ENCODE measurements at regions not wholly inside any gene's neighbourhood (a gene's known extent, or its start where the extent isn't known, plus 50 kb on each side); places are given as distances from the start of the nearest gene placed in this dataset.

DNA sequence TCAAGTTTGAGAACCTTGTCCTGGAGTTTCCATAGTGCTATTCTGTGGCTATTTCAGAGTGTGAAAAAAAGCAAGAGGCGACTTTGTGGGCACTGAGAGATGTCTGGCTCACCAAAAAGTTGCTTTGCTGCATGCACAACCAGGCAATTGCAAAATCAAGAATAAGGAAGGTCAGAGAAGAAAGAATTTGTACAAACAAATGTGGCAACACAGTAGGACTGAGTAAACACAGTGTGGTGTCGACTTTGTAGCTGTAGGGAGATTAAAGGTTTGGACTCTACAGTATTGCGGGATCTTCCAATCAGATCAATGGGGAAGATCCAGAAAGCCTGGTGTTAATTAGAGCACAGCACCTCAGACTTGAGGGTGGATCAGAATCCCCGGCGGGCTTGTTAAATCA is 88.1 kb upstream of the PLPP4 start:
- no peak overlapping the region for H3K4me3 ChIP-seq (ENCODE audit: low read depth, low read length)
- DNase-seq (ENCODE audit: low read depth): no peak
- TF ChIP-seq, protein P1, sequence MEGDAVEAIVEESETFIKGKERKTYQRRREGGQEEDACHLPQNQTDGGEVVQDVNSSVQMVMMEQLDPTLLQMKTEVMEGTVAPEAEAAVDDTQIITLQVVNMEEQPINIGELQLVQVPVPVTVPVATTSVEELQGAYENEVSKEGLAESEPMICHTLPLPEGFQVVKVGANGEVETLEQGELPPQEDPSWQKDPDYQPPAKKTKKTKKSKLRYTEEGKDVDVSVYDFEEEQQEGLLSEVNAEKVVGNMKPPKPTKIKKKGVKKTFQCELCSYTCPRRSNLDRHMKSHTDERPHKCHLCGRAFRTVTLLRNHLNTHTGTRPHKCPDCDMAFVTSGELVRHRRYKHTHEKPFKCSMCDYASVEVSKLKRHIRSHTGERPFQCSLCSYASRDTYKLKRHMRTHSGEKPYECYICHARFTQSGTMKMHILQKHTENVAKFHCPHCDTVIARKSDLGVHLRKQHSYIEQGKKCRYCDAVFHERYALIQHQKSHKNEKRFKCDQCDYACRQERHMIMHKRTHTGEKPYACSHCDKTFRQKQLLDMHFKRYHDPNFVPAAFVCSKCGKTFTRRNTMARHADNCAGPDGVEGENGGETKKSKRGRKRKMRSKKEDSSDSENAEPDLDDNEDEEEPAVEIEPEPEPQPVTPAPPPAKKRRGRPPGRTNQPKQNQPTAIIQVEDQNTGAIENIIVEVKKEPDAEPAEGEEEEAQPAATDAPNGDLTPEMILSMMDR (IDR thresholded peaks at IDR 0.05; ENCODE audit: control insufficient read depth, extremely low read depth, insufficient read depth): no peak

DNA sequence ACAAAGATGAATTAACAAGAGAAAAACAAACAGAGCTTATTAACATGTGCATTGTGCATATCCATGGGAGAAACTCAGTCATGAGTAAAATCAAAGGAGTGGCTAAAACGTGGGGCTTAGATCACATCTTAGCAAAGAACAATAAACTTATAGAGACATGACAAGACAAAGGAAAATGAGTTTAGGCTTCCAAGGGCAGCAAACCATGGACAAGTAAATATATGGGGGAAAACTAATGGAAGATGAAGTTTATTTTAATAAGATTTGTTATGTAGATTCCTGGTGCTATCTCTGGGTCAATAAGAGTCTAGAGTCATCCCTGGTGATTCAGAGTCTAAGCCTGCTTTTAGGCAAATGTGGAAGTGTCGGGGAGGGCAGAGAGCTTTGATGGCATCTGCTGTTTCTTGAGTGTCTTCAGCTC is 87.2 kb upstream of the PLPP4 start:
- TF ChIP-seq, protein P1 (IDR thresholded peaks at IDR 0.05; ENCODE audit: control insufficient read depth, extremely low read depth, insufficient read depth): no peak
- H3K4me3 ChIP-seq (ENCODE audit: low read depth, low read length): no peak overlapping the region
- DNase-seq (ENCODE audit: low read depth): no peak

DNA sequence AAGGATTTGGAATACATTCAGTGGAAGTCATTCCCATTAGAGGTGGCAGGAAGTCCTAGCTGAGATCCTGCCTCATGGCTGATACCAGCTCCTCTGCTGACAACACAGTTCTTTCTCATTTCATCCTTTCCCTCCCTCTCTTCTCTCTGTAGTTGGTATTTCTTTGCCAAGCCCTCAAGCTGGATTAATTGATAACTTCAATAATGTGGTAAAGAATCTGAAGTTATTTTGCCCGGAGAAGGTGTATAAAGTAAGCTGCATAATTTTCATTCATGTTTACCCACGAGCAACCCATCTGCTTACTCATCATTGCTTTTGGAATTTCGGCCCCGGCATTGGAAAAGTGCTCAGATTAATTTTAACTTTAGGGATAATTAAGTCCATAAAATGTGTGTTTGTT is 85.2 kb upstream of the PLPP4 start:
- no peak for DNase-seq (ENCODE audit: low read depth)
- TF ChIP-seq, protein P1 (IDR thresholded peaks at IDR 0.05; ENCODE audit: control insufficient read depth, extremely low read depth, insufficient read depth): no peak
- no peak overlapping the region for H3K4me3 ChIP-seq (ENCODE audit: low read depth, low read length)

DNA sequence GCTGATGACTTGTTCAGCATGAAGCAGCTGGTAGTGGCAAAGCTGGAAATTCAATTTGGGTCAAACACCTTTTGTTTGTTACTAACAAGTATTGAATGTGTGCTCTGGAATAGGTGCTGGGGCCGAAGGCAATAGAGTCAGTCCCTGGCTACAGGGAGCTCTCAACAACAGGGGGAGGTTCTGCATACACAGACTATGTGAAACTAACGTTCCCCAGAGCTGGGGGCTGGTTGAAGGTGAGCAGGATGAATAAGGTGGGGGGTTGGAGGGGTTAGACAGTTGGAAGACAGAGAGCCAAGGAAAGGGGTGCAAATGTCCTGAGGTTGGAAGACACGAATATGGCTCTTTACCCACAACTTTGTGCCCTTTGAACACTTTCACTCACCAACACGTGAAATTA is 84.1 kb upstream of the PLPP4 start:
- DNase-seq (ENCODE audit: low read depth): no peak
- TF ChIP-seq, protein P1 (IDR thresholded peaks at IDR 0.05; ENCODE audit: control insufficient read depth, extremely low read depth, insufficient read depth): no peak
- no peak overlapping the region for H3K4me3 ChIP-seq (ENCODE audit: low read depth, low read length)

DNA sequence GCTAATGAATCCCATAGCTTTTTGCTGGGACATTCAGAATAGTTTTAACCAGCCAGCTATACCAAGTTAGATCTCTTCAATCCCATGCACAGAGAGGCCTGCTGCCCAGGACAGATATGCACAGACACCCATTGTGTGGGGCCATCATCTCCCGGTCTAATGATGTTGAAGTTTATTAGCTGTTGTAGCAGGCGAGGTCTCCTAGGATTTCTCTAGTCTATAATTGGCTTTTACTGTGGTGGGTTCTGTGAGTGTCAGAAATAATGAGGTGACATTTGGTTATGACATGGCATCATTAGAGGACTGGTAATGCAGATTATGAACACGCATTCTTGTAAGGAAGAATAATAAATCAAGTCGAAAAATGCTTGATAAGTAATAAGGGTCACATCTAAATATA is 81.4 kb upstream of the PLPP4 start:
- TF ChIP-seq, protein P1 (IDR thresholded peaks at IDR 0.05; ENCODE audit: control insufficient read depth, extremely low read depth, insufficient read depth): no peak
- H3K4me3 ChIP-seq (ENCODE audit: low read depth, low read length): no peak overlapping the region
- no peak for DNase-seq (ENCODE audit: low read depth)

DNA sequence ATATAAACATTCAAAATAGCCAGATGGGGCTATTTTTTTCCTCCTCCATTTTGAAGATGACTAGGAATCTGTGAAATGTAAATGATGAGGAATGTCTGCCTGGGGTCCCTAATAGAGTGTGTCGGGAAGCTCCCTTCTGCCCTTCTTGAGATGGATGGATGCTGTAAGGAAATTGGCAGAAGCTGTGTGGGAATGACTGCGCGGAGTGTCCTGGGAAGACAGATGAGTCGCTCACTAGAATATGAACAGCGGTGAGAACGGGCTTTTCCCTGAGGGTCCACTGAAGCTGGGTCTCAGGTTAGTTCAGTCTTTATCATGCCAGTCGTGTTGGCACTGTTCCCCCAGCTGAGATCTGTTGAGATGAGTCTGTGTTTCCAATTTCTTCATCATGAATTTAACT is 75.1 kb upstream of the PLPP4 start:
- TF ChIP-seq, protein P1 (IDR thresholded peaks at IDR 0.05; ENCODE audit: control insufficient read depth, extremely low read depth, insufficient read depth): no peak
- no peak for DNase-seq (ENCODE audit: low read depth)
- H3K4me3 ChIP-seq (ENCODE audit: low read depth, low read length): no peak overlapping the region

DNA sequence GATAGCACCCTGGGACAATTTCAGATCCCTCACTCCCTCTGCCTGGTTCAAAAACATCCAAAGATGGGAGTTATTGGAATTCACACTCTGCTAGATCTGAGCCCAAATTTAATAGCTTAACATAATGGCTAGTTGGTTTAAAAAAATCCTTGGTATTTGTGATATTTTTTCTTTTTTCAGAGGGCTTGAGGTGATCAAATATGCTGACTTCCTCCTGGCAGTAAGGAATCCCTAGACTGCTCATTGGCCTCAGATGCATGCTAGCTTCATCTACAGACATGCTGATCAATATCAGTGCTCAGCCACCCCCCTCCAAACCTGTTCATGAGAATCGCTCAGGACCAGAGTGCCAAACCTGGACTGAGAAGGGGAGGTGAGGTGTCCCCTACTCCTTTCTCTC is 74.7 kb upstream of the PLPP4 start:
- TF ChIP-seq, protein P1 (IDR thresholded peaks at IDR 0.05; ENCODE audit: control insufficient read depth, extremely low read depth, insufficient read depth): no peak
- no peak overlapping the region for H3K4me3 ChIP-seq (ENCODE audit: low read depth, low read length)
- DNase-seq (ENCODE audit: low read depth): no peak
